ENCODE measurements at regions not wholly inside any gene's neighbourhood (a gene's known extent, or its start where the extent isn't known, plus 50 kb on each side); places are given as distances from the start of the nearest gene placed in this dataset.

GRCh38 chr6:25220857-25221256 is 58.3 kb upstream of the CARMIL1 start:
- TF ChIP-seq RARB (CRISPR knock-in tag; IDR thresholded peaks at IDR 0.05) (no peak), PATZ1 (CRISPR knock-in tag; IDR thresholded peaks at IDR 0.05; ENCODE audit: borderline replicate concordance) (no peak), ZFP3 (CRISPR knock-in tag; IDR thresholded peaks at IDR 0.05) (no peak), ZC3H10 (CRISPR knock-in tag; IDR thresholded peaks at IDR 0.05) (no peak), PPARA (CRISPR knock-in tag; IDR thresholded peaks at IDR 0.05; ENCODE audit: borderline replicate concordance) (no peak), ZNF8 (CRISPR knock-in tag; IDR thresholded peaks at IDR 0.05) (no peak), ZFP30 (CRISPR knock-in tag; IDR thresholded peaks at IDR 0.05) (no peak), TOX (CRISPR knock-in tag; IDR thresholded peaks at IDR 0.05; ENCODE audit: borderline replicate concordance) (no peak), ZNF70 (CRISPR knock-in tag; IDR thresholded peaks at IDR 0.05) (no peak), CSDC2 (CRISPR knock-in tag; IDR thresholded peaks at IDR 0.05) (no peak), SNAI2 (CRISPR knock-in tag; IDR thresholded peaks at IDR 0.05) (no peak)

All from SK-N-SH treated with all-trans-retinoic acid at 6 μM for 48 hours (cell line).